Pancreas (tissue), 10 donors: ENCODE measurements at regions not wholly inside any gene's neighbourhood (a gene's known extent, or its start where the extent isn't known, plus 50 kb on each side); places are given as distances from the start of the nearest gene placed in this dataset.

Experiments
- ATAC-seq, 4 donors: fragments of 200-7000 bp; cut with Tn5 transposase; one replicate each; pipeline versions ENCODE4 v1.8.0 to v1.9.1; 2020; ENCODE audit warnings: mild to moderate bottlenecking in 4 of 4, moderate library complexity in 4 of 4
- DNase-seq, 6 donors: peaks; one replicate each; pipeline ENCODE4 v3.0.0-alpha.2; 2020
- FAIRE-seq: peaks from 2 replicates; lab custom pipeline; 2012; peaks lifted over from hg19 to GRCh38; lab: Jason Lieb, UNC
- H3K27ac ChIP-seq, 4 donors: fragments of 200-600 bp; sonication (generic); 1 replicate in 3 of 4; 2 replicates in 1 of 4; pipeline versions ENCODE4 v1.5.0 to v1.8.0; 2020
- H3K27me3 ChIP-seq, 4 donors: fragments of 200-600 bp; one replicate each; pipeline ENCODE4 v1.8.0; 2021
- H3K36me3 ChIP-seq, 3 donors: fragments of 200-600 bp; sonication (generic) in 1 of 3; one replicate each; pipeline versions ENCODE4 v1.5.0 to v1.8.0; 2020 to 2021
- H3K4me1 ChIP-seq, 3 donors: fragments of 200-600 bp; one replicate each; pipeline ENCODE4 v1.8.0; 2021
- H3K4me3 ChIP-seq, 4 donors: fragments of 200-600 bp; sonication (generic) in 2 of 4; one replicate each; pipeline versions ENCODE4 v1.5.0 to v1.8.0; 2020 to 2021
- H3K9me3 ChIP-seq, 4 donors: fragments of 200-600 bp; one replicate each; pipeline ENCODE4 v1.8.0; 2021
- CTCF ChIP-seq, 4 donors: fragments of 200-600 bp; sonication (generic) in 3 of 4; IDR thresholded peaks; one replicate each; pipeline versions ENCODE4 v1.5.0 to v1.8.0; 2021; ENCODE audit warnings: antibody characterized with exemption in 4 of 4
- WGBS, 2 donors: extraction: QIAGEN DNeasy Blood & Tissue Kit; methylation state at CpG; one replicate each; pipeline ENCODE4 v1.1.7; 2013; 5-methylcytosine and 5-hydroxymethylcytosine counted together
- intact Hi-C, 3 donors: fragments of 100-400 bp; cut with DNase I; formaldehyde crosslinking; loops; one replicate each; pipeline versions ENCODE4 v1.11.1 to v1.14.2; 2022
- donor health status: healthy with polysubstance abuse.
- donor health status: DM: no; HTN: no; CAD: no; lungs with moderate emphysema.
- donor health status: DM: no; HTN: no; CAD: no.
- donor health status: control.
- donor health status: control.
- donor health status: Bipolar disorder and iron deficiency.
- donor health status: DM: yes; HTN: yes; CAD: no.
- donor health status: DM: no; HTN: no; CAD: no.
- donor health status: DM: no; HTN: no; CAD: no.
- donor health status: DM: yes; HTN: yes; CAD: no.

GRCh38 chr4:125125276-125125675 lies 189.5 kb upstream of the FAT4 start:
- ATAC-seq (no peak), DNase-seq (no peak), FAIRE-seq (no peak)
- Histone ChIP-seq H3K27me3 (no peaks in the 10 kb centered on the region), H3K36me3 (no peaks in the 10 kb centered on the region), H3K9me3 (no peaks in the 10 kb centered on the region), H3K4me3 (no peak overlapping the region), H3K27ac (no peak overlapping the region), H3K4me1 (no peaks in the 10 kb centered on the region)
- TF ChIP-seq CTCF (IDR thresholded peaks at IDR 0.05), result no peak
- intact Hi-C loops, result no loop called here
- WGBS, 2 donors, result 67 to 70% methylated on average over 3 of the region's 3 CpGs

GRCh38 chr4:125123570-125124109 lies 191.1 kb upstream of the FAT4 start:
- DNase-seq (no peak), FAIRE-seq (no peak), ATAC-seq (no peak)
- Histone ChIP-seq H3K4me3 (no peak overlapping the region), H3K9me3 (no peaks in the 10 kb centered on the region), H3K36me3 (no peaks in the 10 kb centered on the region), H3K4me1 (no peaks in the 10 kb centered on the region), H3K27ac (no peak overlapping the region), H3K27me3 (no peaks in the 10 kb centered on the region)
- 76 to 82% methylated on average over 3 of the region's 3 CpGs for WGBS, 2 donors
- intact Hi-C loops, result no loop called here
- TF ChIP-seq CTCF (IDR thresholded peaks at IDR 0.05), result no peak

- no peak for DNase-seq
- no peaks in the 10 kb centered on the region for H3K4me1 ChIP-seq
- no peak for FAIRE-seq
- TF ChIP-seq CTCF (IDR thresholded peaks at IDR 0.05), result no peak
- no peak overlapping the region for H3K4me3 ChIP-seq
- H3K27ac ChIP-seq, result no peak overlapping the region
- no peaks in the 10 kb centered on the region for H3K9me3 ChIP-seq
- ATAC-seq, result no peak
- no peaks in the 10 kb centered on the region for H3K36me3 ChIP-seq
- intact Hi-C loops, result no loop called here
- no peaks in the 10 kb centered on the region for H3K27me3 ChIP-seq
Observed at GRCh38 chr4:125121581-125121980, 193.2 kb upstream of the FAT4 start.

- ATAC-seq (no peak), FAIRE-seq (no peak), DNase-seq (no peak)
- TF ChIP-seq CTCF (IDR thresholded peaks at IDR 0.05), result no peak
- no peaks in the 10 kb centered on the region for H3K36me3 ChIP-seq
- intact Hi-C loops, result no loop called here
- H3K9me3 ChIP-seq, result no peaks in the 10 kb centered on the region
- 18 to 29% methylated on average over 1 of the region's 1 CpG for WGBS, 2 donors
- no peak overlapping the region for H3K4me3 ChIP-seq
- no peaks in the 10 kb centered on the region for H3K27me3 ChIP-seq
- no peak overlapping the region for H3K27ac ChIP-seq
- no peaks in the 10 kb centered on the region for H3K4me1 ChIP-seq
Observed at GRCh38 chr4:125116431-125116830, 198.3 kb upstream of the FAT4 start.

- Histone ChIP-seq H3K9me3 (no peaks in the 10 kb centered on the region), H3K27ac (no peak overlapping the region), H3K27me3 (no peaks in the 10 kb centered on the region), H3K4me3 (no peak overlapping the region), H3K36me3 (no peaks in the 10 kb centered on the region), H3K4me1 (no peaks in the 10 kb centered on the region)
- FAIRE-seq (no peak), ATAC-seq (no peak), DNase-seq (no peak)
- no peak for TF ChIP-seq CTCF (IDR thresholded peaks at IDR 0.05)
- 82 to 94% methylated on average over 5 of the region's 5 CpGs for WGBS, 2 donors
- intact Hi-C loops, result no loop called here
Observed at GRCh38 chr4:125115941-125116340, 198.8 kb upstream of the FAT4 start.
